Activated CD4-positive, alpha-beta T cell treated with anti-CD3 and anti-CD28 coated beads, Interleukin-10, Interleukin-2, amounts not matched to agents 100 ng/mL and 50 ng/mL, durations not matched to agents 16 hours and 8 hours (primary cell): ENCODE measurements at regions not wholly inside any gene's neighbourhood (a gene's known extent, or its start where the extent isn't known, plus 50 kb on each side); places are given as distances from the start of the nearest gene placed in this dataset.
"Not testable (repeated sequence)": the region's sequence is repeated elsewhere in the genome, so short reads cannot be mapped to it uniquely, and the experiment has no call there.

Experiments
- DNase-seq: peaks from one replicate; pipeline ENCODE4 v3.0.0-alpha.2; 2020

DNA sequence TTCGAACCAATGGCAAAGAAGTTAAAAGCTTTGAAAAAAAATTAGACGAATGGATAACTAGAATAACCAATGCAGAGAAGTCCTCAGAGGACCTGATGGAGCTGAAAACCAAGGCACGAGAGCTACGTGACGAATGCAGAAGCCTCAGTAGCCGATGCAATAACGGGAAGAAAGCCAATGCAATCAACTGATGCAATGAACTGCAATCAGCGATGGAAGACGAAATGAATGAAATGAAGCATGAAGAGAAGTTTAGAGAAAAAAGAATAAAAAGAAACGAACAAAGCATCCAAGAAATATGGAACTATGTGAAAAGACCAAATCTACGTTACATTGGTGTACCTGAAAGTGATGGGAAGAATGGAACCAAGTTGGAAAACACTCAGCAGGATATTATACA lies 52.6 kb upstream of the MRPS30 start:
- DNase-seq = not testable (repeated sequence)

DNA sequence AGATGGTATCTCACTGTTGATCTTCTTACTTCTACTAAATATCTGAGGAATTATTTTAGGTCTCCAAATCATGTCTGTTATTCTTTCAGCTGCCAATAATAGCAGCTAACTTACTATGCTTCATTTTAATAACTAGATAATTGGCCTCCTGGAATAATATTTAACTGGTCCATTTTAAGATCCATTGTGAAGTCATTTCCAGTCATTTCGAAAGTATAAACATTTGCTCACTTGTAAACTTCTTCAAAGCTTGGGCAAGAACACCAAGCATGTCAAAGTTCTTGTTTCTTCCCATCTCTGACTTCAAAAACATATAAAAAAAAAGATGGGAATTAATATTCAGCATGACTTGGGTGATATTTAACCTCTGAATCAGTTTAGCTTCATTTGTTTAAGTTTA lies 61.4 kb upstream of the MRPS30 start:
- no peak for DNase-seq

DNA sequence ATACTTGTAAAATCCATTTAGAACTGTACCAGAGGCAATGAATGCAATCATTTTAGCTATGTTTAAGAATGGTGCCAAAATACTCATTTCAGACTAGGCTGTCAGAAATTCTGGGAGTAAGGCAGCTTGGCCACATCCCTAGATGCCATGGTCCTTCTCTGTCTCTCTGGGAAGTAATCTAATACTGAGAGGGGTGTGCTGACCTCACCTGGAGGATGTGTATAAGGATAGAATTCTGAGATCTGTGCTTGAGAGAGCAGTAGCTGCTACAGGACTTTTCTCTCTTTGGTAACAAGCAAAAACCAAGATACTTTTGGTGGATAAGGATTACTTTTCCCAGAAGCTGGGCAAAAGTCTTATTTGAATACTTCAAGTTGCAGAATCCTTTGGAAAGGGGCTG lies 68.1 kb upstream of the MRPS30 start:
- DNase-seq = no peak

DNA sequence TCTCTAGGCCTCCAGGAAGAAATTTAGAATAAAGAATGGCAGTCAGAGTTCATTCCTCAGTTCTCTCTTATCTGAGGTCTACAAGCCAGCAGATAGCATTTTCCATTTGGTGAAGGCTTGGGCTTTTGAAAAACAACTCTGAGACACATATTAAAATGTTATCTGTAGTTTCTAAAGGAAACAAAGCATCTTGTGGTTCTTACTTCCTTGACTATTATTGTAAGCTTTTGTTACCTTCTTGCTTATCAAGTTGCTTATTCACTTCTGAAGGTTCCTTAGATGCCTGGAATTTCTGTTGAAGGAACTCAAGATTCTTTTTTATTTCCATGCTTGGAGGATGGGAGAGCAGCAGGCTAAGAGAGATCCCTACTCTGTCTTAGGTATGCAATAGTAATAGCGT lies 79.2 kb upstream of the MRPS30 start:
- no peak for DNase-seq

DNA sequence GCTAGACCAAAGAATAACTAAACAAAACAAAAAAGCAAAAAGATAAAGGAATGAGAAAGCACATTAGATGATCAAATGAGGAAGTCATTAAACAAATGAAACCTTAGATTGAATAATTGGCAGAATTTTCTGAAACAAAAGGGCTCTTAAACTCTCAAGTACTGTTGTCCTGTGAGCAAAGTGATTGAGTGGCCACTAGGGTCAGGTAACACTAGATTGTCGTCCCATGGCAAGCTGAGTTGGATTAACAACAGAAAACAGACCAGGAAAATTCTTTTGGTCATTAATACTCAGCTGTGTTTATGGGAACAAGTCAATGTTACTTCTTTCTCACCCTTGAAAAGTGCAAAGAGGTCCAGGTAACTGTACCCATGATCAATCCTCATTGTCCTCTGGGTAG lies 81.6 kb upstream of the MRPS30 start:
- no peak for DNase-seq

DNA sequence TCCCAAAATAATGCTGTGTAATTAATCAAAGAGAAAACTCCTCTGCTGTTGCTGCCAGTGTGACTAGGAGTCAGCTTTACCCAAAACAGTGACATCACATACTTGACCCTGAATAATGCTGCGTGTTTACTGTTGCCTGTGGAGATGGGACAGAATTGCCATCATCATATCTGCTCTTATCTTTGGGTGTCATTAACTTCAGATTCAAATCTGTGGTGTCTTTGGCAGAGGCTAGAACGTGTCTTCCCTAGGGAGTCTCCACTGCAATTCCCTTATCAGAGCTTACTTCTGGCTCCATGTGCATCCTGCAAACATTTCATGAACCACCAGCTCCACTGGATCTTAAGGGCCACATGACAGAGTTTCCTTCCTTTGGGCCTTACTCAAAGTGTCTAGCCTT lies 88.9 kb upstream of the MRPS30 start:
- DNase-seq = no peak

DNA sequence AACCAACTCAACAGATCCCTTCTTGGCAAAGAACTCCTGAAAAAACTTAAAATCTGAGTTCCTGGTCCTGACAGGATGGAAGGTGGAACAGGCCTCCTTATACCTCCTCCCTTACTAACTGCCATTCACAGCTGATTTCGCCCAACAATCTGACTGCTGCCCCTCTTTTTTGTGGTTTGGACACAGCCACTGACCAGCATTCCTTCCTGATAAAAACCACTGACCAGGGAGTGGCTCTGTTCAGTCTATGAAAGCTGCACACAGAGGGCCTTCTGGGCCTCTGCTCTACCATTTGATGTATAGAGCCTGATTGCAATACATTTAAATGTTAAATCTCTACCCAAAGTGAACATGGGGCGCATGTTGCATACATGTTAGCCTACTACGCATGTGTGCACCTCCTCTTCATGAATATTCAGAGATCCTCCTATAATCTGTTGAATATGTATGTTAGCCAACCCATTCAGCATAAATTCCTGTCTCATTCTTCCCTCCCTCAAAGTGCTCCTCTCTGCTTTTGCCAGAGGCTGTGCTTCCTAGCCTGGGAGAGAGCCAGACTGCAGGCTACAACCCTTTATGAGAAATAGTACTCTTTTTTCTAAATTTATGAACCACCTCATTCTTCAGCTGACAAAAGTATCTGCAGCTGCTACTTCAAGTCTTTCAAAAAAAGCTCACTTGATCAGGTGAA lies 93.7 kb upstream of the MRPS30 start:
- DNase-seq = no peak

DNA sequence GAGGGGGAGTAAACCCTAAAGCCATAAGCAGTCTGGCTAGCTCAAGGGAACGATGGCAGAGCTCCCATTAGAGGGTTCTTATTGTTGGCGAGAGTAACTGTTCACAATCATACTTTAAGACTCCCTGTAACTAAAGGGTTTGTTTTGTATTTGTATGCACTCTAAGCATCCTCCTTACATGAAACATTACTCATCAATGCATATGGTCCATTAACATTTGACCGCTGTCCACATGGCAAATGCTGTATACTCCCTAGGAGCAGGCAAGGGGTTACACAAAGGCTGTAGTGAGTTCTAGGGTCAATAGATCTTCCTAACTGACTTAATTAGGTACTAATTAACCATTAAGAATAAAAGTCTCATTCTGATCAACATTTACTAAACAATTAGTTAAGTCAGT lies 95.3 kb upstream of the MRPS30 start:
- no peak for DNase-seq

DNA sequence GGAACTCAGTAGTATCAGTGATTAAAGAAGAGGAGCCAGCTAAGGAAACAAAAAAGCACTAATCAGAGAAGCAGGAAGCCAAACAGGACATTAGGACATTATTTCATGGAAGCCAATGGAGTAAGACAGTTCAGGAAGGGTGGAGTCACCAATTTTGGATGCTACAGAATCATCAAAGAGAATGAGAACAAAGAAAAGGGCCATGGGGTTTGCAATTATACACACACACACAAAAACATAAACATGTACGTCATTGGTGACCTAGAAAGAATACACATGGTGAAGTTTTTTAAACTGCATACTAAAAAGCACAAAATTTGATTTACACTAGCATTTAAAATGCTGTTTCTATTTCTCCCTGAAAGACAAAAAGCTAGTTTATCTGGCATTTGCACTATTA lies 96.8 kb upstream of the MRPS30 start:
- no peak for DNase-seq

DNA sequence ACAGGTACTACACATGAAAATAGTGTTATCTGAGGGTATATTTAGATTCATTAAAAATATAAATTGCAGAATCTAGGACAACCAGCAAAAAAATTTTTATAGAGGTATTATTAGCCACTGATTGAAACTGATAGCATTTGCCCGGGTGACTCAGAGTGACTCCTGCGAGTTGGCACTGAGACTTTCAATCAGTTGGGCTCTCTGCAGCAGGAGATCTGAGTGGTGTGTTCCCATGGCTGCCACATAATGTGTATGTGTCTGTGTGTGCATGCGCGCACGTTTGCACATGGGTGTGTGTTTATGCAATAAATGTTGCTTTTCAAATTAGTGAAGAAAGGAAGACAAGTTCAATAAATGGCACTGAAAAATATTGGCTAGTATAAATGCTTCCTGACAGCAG lies 100.1 kb upstream of the MRPS30 start:
- no peak for DNase-seq

DNA sequence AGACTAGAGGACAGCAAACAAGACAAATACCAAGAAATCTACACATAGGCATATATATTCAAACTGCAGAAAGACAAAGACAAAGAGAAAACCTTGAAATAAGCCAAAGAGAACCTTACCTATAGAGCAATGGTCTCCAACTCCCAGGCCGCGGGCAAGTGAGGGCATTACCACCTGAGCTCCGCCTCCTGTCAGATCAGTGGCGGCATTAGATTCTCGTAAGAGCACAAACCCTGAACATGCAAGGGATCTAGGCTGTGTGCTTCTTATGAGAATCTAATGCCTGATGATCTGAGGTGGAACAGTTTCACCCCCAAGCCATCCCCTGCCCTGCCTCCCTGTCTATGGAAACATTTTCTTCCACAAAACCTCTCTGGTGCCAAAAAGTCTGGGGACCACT lies 101.0 kb upstream of the MRPS30 start:
- DNase-seq = no peak

DNA sequence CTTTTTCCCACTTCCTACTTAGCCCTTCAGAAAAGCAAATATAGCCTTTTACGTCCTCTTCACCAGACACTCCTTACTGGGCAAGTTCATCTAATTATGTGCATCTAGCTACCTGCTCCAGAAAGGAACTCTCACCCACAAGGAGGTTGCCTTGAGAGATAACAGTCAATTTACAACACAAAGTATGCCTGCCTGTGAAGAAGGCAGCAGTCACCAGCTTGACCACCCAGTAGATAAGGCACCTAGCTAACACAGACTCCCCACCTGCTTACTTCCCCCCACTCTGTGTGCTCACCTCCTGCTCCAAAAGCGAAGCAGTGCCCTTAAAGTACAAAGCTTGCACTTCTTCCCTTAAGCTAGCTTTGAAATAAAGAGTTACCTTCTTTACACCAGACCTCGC lies 111.7 kb upstream of the MRPS30 start:
- DNase-seq = no peak

DNA sequence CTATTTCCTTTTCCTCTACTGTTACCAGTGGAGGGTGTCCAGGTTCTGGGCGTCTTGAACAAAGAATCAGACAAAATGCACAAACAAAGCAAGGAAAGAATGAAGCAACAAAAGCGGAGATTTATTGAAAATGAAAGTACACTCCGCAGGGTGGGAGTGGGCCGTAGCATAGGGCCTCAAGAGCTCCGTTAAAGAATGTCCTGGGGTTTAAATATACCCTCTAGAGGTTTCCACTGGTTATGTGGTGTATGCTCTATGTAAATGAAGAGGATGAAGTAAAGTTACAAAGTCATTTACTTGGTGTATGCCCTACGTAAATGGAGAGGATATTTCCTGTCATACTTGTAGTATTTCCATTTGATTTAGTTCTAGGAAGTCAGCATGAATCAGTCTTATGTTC lies 113.5 kb upstream of the MRPS30 start:
- no peak for DNase-seq

DNA sequence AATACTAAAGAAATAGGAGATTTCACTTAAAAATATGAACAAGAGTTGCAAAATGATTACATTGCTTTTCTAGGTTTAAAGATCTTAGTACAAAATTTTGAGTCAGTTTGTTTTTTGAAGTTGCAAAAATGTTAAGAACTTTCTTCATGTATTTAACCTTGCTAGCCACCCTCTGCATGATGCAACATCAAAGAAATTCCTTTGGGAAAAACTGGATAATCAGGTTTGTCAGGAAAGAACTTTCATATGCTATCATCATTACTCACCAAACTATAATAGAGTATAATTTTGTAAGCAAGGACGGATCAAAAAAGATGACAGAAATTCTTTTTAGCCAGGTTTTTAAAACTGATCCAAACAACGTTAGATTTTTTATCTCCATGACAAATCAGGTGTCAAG lies 116.9 kb upstream of the MRPS30 start:
- DNase-seq = no peak

DNA sequence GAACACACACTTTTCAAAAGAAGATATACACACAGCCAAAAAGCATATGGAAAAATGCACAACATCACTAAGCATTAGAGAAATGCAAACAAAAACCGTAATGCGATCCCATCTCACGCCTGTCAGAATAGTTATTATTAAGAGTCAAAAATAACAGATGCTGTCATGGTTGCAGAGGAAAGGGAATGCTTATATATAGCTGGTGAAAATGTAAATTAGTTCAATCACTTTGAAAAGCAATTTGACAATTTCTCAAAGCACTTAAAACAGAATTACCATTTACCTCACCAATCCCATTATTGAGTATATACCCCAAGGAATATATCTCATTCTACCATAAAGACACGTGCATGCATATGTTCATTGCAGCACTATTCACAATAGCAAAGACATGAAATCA lies 126.8 kb upstream of the MRPS30 start:
- no peak for DNase-seq

DNA sequence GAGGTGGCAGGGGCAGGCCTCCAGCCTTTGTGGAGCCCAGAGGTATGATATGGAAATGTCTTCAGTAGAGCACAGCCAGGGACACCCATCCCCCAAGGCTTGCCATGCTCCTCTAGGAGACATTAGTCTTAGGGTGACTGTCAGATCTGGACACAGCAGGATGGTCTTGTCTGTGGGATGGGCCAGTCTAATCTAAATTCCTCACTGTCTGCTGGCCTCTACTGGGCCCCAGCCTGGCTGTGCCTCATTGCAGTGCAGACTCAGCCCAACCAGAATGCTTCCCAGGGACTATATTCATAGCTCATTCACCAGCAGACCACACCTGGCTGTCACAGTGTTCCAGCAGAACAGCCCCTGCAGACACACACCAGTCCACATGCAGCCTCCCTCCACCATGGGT lies 129.5 kb upstream of the MRPS30 start:
- DNase-seq = no peak

DNA sequence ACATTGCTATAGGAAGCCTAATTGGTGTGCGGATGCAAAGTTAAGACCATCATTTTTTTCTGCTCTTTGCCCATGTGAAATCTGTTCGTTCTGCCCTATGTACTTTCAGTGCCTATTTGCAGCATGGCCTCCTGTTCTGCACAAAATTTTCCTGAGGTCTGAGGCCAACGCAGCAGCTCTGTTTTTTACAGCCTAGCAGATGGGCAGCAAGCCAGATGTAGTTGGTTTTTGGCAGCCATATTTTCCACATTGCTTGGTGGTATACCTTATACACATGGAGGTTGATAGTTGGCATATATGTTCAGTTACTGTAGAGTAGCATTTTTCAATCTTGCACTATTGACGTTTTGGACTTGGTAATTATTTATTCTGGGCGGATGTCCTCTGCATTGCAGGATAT lies 133.5 kb upstream of the MRPS30 start:
- DNase-seq = no peak

DNA sequence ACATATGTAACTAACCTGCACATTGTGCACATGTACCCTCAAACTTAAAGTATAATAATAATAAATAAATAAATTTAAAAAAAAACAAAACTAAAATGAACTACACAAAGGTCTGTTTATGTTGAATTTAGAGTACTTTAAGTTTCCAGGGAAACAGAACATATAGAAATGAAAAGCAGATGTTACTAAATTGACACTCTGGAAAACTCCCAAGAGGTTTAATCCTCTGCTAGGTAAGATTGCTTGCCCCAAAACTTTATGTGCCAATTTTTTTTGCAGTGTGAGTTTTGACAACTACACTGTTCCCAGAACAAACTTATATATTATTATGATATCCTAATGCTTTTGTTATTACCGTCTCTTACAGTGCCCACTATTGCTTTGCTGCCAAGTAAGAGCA lies 134.3 kb upstream of the MRPS30 start:
- DNase-seq = no peak

DNA sequence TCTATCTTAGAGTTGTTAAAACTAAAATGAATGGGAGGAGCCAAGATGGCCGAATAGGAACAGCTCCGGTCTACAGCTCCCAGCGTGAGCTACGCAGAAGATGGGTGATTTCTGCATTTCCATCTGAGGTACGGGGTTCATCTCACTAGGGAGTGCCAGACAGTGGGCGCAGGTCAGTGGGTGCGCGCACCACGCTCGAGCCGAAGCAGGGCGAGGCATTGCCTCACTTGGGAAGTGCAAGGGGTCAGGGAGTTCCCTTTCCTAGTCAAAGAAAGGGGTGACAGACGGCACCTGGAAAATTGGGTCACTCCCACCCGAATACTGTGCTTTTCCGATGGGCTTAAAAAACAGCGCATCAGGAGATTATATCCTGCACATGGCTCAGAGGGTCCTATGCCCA lies 140.3 kb upstream of the MRPS30 start:
- DNase-seq = not testable (repeated sequence)

DNA sequence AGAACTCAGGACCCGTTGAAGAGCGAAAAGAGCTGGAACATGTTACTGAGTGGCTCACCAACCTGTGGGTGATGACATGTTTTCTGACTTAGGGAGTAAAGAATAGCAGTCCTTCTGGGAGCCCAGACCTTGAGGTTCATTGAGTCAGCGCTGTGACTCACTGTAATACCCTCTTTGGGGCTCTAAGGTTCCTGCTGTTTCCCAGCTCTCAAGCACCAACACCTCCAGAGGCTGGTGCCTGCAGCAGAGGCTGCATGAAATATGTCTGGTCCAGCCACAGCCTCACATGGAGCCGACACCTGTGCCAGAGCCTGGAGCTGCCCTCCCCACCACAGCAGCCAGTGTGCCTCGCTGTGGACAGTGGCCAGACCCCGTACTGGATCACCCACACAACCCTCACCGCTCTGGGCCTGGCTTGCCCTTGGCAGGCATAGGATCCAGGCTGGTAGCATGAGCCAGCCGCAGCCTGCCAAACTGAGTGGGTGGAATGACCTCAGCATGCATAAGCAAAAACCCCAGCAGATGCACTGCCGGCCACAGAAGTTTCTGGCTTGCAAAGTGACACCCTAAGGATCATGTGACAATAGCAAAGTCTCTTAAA lies 143.5 kb upstream of the MRPS30 start:
- no peak for DNase-seq

DNA sequence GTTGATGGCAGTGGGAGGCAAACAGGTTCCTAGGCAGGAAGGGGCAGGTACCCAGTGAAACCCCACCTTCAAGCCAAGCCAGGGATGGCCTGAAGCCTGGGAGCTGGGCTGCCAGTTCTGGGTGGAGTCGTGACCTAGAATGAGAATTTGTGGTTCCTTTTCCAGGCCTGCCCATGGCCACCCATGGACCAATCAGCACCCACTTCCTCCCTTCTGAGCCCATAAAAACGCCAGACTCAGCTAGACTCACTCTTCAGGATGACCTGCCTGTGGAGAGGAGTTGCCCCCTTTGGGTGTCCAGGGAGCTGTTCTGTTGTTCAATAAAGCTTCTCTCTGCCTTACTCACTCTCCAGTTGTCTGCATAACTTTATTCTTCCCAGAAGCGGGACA lies 144.0 kb upstream of the MRPS30 start:
- no peak for DNase-seq

DNA sequence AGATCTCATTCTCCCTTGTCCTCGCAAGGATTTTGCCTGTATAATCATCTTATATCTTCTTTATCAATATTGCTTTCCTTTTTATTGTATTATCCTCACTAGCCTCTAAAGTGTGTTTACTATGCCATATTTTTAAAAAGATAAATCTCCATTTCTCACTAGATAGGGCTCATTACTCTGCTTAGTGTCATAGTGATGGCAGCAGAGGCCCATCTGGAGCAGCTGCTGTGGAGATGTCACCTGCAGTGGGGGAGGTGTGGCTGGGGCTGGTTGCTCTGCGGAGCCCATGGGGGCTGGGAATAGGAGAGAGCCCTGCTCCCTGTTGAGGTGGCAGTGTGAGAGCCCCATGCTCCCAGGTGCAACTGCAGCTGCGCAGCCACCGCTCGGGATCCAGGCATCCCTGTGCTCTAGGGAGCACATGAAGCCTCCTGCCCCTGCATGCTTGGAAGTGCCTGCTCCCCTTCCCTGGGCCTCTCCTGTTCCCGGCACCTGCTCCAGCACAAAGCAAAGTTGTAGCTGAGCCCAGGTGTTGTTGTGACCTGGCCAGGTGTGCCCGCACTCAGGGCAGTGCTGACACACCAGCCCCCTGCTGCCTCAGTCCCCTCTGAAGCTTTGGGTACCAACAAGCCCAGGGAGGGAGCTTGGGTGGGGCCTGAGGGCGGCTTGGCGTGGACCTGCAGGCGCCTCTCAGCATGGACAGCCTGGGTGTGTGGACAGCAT lies 144.6 kb upstream of the MRPS30 start:
- no peak for DNase-seq

DNA sequence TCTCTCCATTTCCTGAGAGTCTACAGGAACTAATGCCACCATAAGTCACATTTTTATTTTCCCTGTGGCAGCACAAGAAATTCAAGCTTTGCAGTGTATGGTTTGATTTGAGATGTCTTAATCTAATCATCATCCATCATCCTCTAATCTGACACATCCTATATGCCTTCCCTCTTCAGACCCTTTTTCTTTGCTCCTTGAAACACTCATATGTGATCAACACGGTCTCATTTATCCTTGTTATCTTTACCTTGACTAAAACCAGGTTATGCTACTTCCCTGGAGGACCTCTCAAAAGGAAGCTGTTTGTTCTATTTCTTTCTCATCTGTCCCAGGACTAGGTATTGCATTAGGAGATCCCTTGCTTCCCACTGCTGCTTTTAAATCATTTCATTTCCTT lies 146.9 kb upstream of the MRPS30 start:
- DNase-seq = no peak

DNA sequence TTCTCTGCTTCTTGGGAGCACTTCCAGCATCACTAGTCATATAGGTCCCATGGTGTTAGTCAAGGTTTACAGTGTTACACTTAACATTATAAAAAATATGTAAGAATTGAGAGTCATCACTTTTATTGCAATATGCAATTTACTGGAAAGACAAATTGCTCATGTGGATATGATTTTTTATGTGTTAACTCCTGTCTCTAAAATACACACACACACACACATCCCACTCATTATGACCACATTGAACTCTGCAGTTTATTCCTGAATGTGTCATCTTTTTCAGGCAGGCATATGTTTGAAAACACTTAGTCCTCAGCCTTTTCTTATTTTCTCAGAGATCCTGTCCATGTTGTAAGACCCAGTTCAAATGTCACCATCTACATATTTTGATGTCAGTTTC lies 148.5 kb upstream of the MRPS30 start:
- DNase-seq = no peak

DNA sequence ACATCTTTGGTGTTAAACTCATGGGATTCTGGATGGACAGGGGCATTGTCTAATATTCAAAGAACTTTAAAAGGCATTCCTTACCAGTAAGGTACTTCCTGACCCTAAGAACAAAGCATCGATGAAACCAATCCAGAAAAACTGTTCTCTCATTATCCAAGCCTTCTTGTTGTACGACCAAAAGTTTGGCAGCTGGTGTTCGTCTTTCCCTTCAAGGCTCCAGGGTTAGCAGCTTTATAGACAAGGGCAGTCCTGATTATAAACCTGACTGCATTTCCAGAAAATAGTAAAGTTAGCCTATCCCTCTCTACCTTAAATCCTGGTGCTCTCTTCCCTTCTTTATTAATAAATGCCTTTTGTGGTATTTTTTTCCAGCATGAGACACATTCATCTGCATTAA lies 149.4 kb upstream of the MRPS30 start:
- no peak for DNase-seq
